ENCODE measurements at regions not wholly inside any gene's neighbourhood (a gene's known extent, or its start where the extent isn't known, plus 50 kb on each side); places are given as distances from the start of the nearest gene placed in this dataset.

DNA sequence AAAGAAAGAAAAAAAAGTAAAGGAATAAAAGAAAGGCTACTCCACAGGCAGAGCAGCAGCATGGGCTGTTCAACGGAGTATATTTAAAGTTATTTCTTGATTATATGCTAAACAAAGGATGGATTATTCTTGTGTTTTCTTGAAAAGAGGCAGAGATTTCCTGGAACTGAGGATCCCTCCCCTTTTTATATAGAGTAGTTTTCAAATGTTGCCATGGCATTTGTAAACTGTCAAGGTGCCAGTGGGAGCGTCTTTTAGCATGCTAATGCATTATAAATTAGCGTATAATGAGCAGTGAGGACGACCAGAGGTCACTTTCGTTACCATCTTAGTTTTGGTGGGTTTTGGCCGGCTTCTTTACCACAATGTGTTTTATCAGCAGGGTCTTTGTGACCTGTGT is 383.0 kb downstream of the PCNX1 start:
- DNase-seq, result no peak

GRCh38 chr14:71290960-71291466 is 383.8 kb downstream of the PCNX1 start:
- Histone ChIP-seq H3K9me3 (ENCODE audit: insufficient read depth, low read length, severe bottlenecking) (no peaks in the 10 kb centered on the region), H4K20me1 (ENCODE audit: insufficient read depth, low read length) (no peaks in the 10 kb centered on the region), H3K27ac (ENCODE audit: low read length) (no peak overlapping the region), H3K4me1 (ENCODE audit: insufficient read depth, low read length) (peaks cover 3% of the 10 kb centered on the region; the same call in 1 of the 2 replicates), H3K4me2 (ENCODE audit: insufficient read depth, low read length) (no peak overlapping the region), H3K4me3 (ENCODE audit: low read depth in 1 of 2, low read length in 2 of 2) (no peak overlapping the region), H2AFZ (ENCODE audit: low read depth, low read length) (no peak overlapping the region), H3K79me2 (ENCODE audit: insufficient read depth, low read length) (no peaks in the 10 kb centered on the region), H3K36me3 (ENCODE audit: insufficient read depth, low read length) (no peaks in the 10 kb centered on the region), H3K27me3 (ENCODE audit: insufficient read depth, low read length, poor library complexity) (no peaks in the 10 kb centered on the region), H3K9ac (ENCODE audit: low read depth, low read length) (no peak overlapping the region)
- ATAC-seq (ENCODE audit: insufficient read depth, low read depth) (peak; percentile 73), DNase-seq (peak; percentile 11)
- TF ChIP-seq EZH2 (IDR thresholded peaks at IDR 0.05; ENCODE audit: borderline replicate concordance, low read depth, low read length, severe bottlenecking) (no peak), CTCF (IDR thresholded peaks at IDR 0.05; ENCODE audit: borderline replicate concordance, extremely low read depth, low read length, poor library complexity, severe bottlenecking) (no peak)

More for the DNA sequence above, 383.0 kb downstream of the PCNX1 start:
- no peaks in the 10 kb centered on the region for H3K36me3 ChIP-seq (ENCODE audit: insufficient read depth, low read length)
- H3K4me2 ChIP-seq (ENCODE audit: insufficient read depth, low read length), result no peak overlapping the region
- H3K27me3 ChIP-seq (ENCODE audit: insufficient read depth, low read length, poor library complexity), result no peaks in the 10 kb centered on the region
- H2AFZ ChIP-seq (ENCODE audit: low read depth, low read length), result no peak overlapping the region
- peaks cover under 1% of the 10 kb centered on the region for H3K9me3 ChIP-seq (ENCODE audit: insufficient read depth, low read length, severe bottlenecking)
- H3K9ac ChIP-seq (ENCODE audit: low read depth, low read length), result no peak overlapping the region
- ATAC-seq (ENCODE audit: insufficient read depth, low read depth), result no peak
- no peaks in the 10 kb centered on the region for H3K79me2 ChIP-seq (ENCODE audit: insufficient read depth, low read length)
- no peak overlapping the region for H3K4me3 ChIP-seq (ENCODE audit: low read depth in 1 of 2, low read length in 2 of 2)
- TF ChIP-seq CTCF (IDR thresholded peaks at IDR 0.05; ENCODE audit: borderline replicate concordance, extremely low read depth, low read length, poor library complexity, severe bottlenecking), result no peak
- TF ChIP-seq EZH2 (IDR thresholded peaks at IDR 0.05; ENCODE audit: borderline replicate concordance, low read depth, low read length, severe bottlenecking), result no peak
- H3K27ac ChIP-seq (ENCODE audit: low read length), result no peak overlapping the region
- H4K20me1 ChIP-seq (ENCODE audit: insufficient read depth, low read length), result no peaks in the 10 kb centered on the region
- H3K4me1 ChIP-seq (ENCODE audit: insufficient read depth, low read length), result peaks cover 3% of the 10 kb centered on the region; the same call in 1 of the 2 replicates

GRCh38 chr14:71296184-71296583 is 388.9 kb downstream of the PCNX1 start:
- TF ChIP-seq EZH2 (IDR thresholded peaks at IDR 0.05; ENCODE audit: borderline replicate concordance, low read depth, low read length, severe bottlenecking) (no peak), CTCF (IDR thresholded peaks at IDR 0.05; ENCODE audit: borderline replicate concordance, extremely low read depth, low read length, poor library complexity, severe bottlenecking) (no peak)
- peaks cover 12% of the 10 kb centered on the region for H3K4me1 ChIP-seq (ENCODE audit: insufficient read depth, low read length)
- no peaks in the 10 kb centered on the region for H3K36me3 ChIP-seq (ENCODE audit: insufficient read depth, low read length)
- no peaks in the 10 kb centered on the region for H3K9me3 ChIP-seq (ENCODE audit: insufficient read depth, low read length, severe bottlenecking)
- H3K4me2 ChIP-seq (ENCODE audit: insufficient read depth, low read length), result no peak overlapping the region
- no peaks in the 10 kb centered on the region for H3K27me3 ChIP-seq (ENCODE audit: insufficient read depth, low read length, poor library complexity)
- no peaks in the 10 kb centered on the region for H4K20me1 ChIP-seq (ENCODE audit: insufficient read depth, low read length)
- DNase-seq (no peak), ATAC-seq (ENCODE audit: insufficient read depth, low read depth) (no peak)
- no peaks in the 10 kb centered on the region for H3K79me2 ChIP-seq (ENCODE audit: insufficient read depth, low read length)
- no peak overlapping the region for H3K9ac ChIP-seq (ENCODE audit: low read depth, low read length)
- H2AFZ ChIP-seq (ENCODE audit: low read depth, low read length), result no peak overlapping the region
- no peak overlapping the region for H3K4me3 ChIP-seq (ENCODE audit: low read depth in 1 of 2, low read length in 2 of 2)
- H3K27ac ChIP-seq (ENCODE audit: low read length), result no peak overlapping the region

Data from DND-41 (cell line).